ENCODE measurements at regions not wholly inside any gene's neighbourhood (a gene's known extent, or its start where the extent isn't known, plus 50 kb on each side); places are given as distances from the start of the nearest gene placed in this dataset.

DNA sequence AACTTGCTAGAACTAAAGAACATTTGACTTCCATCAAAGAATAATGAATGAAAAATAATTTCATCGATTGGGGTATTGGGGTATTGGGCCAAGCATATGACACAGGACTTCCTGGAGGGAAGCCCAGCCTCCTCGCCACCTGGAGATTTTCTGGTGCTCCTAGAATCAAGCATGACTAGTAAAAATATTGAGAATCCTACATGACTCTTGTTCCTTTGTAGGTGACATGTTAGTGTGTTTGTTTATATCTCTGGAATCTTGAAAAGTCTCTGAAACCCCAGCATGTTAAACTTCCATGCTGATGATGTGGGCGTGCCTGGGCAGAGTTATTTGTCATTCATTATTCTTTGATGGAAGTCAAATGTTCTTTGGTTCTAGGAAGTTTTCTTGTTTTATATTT is 90.1 kb upstream of the EPHB3 start:
- Histone ChIP-seq H3F3A (ENCODE audit: insufficient read depth, low read depth) (no peaks in the 10 kb centered on the region), H3K4me3 (no peak overlapping the region), H3K27me3 (ENCODE audit: insufficient read depth, low read depth) (peaks cover 55% of the 10 kb centered on the region), H3K79me2 (ENCODE audit: low read depth) (no peaks in the 10 kb centered on the region), H2AFZ (no peak overlapping the region), H3K36me3 (ENCODE audit: low read depth) (no peaks in the 10 kb centered on the region), H3K27ac (no peak overlapping the region), H3K9me3 (ENCODE audit: insufficient read depth, low read depth) (no peaks in the 10 kb centered on the region), H4K20me1 (ENCODE audit: insufficient read depth) (no peaks in the 10 kb centered on the region), H3K4me2 (no peak overlapping the region), H3K4me1 (replicated peaks; ENCODE audit: insufficient read depth) (no peaks in the 10 kb centered on the region), H3K9me2 (ENCODE audit: insufficient read depth) (no peaks in the 10 kb centered on the region)
- no peak for DNase-seq
- BruUV-seq (replicated peaks) = no TSS peak
- intact Hi-C loops (cut with micrococcal nuclease; ENCODE audit: unreplicated experiment) = no loop called here
- ChIA-PET POLR2A (ENCODE audit: unreplicated experiment) (interaction anchor here (0.6 kb wide), 1 partner anchor 33 kb away, joined by 4 read pairs; no protein-coding TSS in a partner anchor), CTCF (no interaction called here)
- TF ChIP-seq, protein P1, sequence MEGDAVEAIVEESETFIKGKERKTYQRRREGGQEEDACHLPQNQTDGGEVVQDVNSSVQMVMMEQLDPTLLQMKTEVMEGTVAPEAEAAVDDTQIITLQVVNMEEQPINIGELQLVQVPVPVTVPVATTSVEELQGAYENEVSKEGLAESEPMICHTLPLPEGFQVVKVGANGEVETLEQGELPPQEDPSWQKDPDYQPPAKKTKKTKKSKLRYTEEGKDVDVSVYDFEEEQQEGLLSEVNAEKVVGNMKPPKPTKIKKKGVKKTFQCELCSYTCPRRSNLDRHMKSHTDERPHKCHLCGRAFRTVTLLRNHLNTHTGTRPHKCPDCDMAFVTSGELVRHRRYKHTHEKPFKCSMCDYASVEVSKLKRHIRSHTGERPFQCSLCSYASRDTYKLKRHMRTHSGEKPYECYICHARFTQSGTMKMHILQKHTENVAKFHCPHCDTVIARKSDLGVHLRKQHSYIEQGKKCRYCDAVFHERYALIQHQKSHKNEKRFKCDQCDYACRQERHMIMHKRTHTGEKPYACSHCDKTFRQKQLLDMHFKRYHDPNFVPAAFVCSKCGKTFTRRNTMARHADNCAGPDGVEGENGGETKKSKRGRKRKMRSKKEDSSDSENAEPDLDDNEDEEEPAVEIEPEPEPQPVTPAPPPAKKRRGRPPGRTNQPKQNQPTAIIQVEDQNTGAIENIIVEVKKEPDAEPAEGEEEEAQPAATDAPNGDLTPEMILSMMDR (conservative IDR thresholded peaks at IDR 0.05) = no peak
- no peak for TF ChIP-seq EZH2 (IDR thresholded peaks at IDR 0.05; ENCODE audit: low read depth)

DNA sequence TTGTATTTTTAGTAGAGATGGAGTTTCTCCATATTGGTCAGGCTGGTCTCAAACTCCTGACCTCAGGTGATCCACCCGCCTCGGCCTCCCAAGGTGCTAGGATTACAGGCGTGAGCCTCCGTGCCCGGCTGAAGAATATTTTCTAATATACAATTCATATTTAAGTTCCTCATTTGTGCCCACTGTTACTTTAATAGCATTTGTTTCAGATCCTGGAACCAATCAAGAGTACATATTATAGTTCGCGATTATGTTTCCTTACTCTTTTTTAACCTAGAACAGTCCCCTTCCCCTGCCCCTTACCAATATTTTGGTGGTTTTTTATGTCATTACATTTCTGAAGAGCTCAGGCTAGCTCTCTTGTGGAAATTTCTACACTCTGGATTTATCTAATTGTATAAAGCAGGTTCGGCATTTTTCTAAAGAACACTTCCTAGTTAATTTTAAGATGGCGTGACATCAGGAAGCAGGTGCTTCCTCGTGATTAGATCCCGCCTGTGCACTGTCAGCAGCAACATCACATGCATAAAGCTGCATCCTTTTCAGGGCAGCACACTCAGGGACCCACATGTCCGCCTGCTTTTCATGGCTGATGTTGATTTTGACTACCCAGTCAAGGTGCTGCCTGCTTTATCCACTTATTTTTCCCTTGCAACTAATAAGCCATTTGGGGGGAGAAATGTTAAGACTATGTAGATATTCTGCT is 88.7 kb upstream of the EPHB3 start:
- CTCF ChIA-PET = no interaction called here

DNA sequence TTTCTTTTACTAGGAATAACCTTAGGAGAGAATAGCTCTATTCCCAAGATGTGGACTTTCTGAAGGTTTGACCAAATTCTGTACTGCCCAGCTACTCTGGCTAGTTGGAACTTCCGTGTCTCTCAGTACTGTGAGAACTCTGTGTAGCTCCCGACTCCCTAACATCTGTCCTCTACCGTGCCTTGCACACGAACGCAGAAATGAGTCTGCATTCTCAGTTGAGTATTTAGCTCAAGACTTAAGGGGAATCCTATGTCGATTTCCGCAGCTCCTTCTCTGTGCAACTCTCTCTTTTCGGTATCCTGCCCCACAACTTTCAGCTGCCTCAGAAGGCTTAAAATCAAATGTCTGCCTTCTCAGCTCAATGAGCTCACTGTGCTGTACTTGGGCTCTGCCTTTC is 86.7 kb upstream of the EPHB3 start:
- DNase-seq = no peak
- H2AFZ ChIP-seq = no peak overlapping the region
- H3K36me3 ChIP-seq (ENCODE audit: low read depth) = no peaks in the 10 kb centered on the region
- no peak overlapping the region for H3K4me3 ChIP-seq
- CTCF ChIA-PET = interaction anchor here (0.7 to 1.1 kb wide), 2 partner anchors 13 to 1504 kb away, joined by 4 read pairs; no protein-coding TSS in a partner anchor
- TF ChIP-seq, protein P1 (conservative IDR thresholded peaks at IDR 0.05) = no peak
- TF ChIP-seq EZH2 (IDR thresholded peaks at IDR 0.05; ENCODE audit: low read depth) = no peak
- POLR2A ChIA-PET (ENCODE audit: unreplicated experiment) = no interaction called here
- no peak overlapping the region for H3K27ac ChIP-seq
- no peak overlapping the region for H3K4me2 ChIP-seq
- H3K79me2 ChIP-seq (ENCODE audit: low read depth) = no peaks in the 10 kb centered on the region
- no peaks in the 10 kb centered on the region for H4K20me1 ChIP-seq (ENCODE audit: insufficient read depth)
- intact Hi-C loops (cut with micrococcal nuclease; ENCODE audit: unreplicated experiment) = no loop called here
- H3K27me3 ChIP-seq (ENCODE audit: insufficient read depth, low read depth) = peaks cover 85% of the 10 kb centered on the region
- no peaks in the 10 kb centered on the region for H3K4me1 ChIP-seq (replicated peaks; ENCODE audit: insufficient read depth)
- H3K9me3 ChIP-seq (ENCODE audit: insufficient read depth, low read depth) = no peaks in the 10 kb centered on the region
- H3F3A ChIP-seq (ENCODE audit: insufficient read depth, low read depth) = no peaks in the 10 kb centered on the region
- H3K9me2 ChIP-seq (ENCODE audit: insufficient read depth) = no peaks in the 10 kb centered on the region
- no TSS peak for BruUV-seq (replicated peaks)

More for the DNA sequence above, 88.7 kb upstream of the EPHB3 start:
- POLR2A ChIA-PET (ENCODE audit: unreplicated experiment) = no interaction called here
- H3K36me3 ChIP-seq (ENCODE audit: low read depth) = no peaks in the 10 kb centered on the region
- H2AFZ ChIP-seq = no peak overlapping the region
- no peaks in the 10 kb centered on the region for H3K79me2 ChIP-seq (ENCODE audit: low read depth)
- H3K9me3 ChIP-seq (ENCODE audit: insufficient read depth, low read depth) = no peaks in the 10 kb centered on the region
- TF ChIP-seq, protein P1 (conservative IDR thresholded peaks at IDR 0.05) = no peak
- no peak for TF ChIP-seq EZH2 (IDR thresholded peaks at IDR 0.05; ENCODE audit: low read depth)
- no peaks in the 10 kb centered on the region for H3K4me1 ChIP-seq (replicated peaks; ENCODE audit: insufficient read depth)
- DNase-seq = no peak
- BruUV-seq (replicated peaks) = no TSS peak
- H3K27ac ChIP-seq = no peak overlapping the region
- no peak overlapping the region for H3K4me3 ChIP-seq
- intact Hi-C loops (cut with micrococcal nuclease; ENCODE audit: unreplicated experiment) = no loop called here
- H3K27me3 ChIP-seq (ENCODE audit: insufficient read depth, low read depth) = peaks cover 69% of the 10 kb centered on the region
- no peaks in the 10 kb centered on the region for H4K20me1 ChIP-seq (ENCODE audit: insufficient read depth)
- no peak overlapping the region for H3K4me2 ChIP-seq
- no peaks in the 10 kb centered on the region for H3F3A ChIP-seq (ENCODE audit: insufficient read depth, low read depth)
- no peaks in the 10 kb centered on the region for H3K9me2 ChIP-seq (ENCODE audit: insufficient read depth)

Data from PC-9 (cell line).